IMR-90 (cell line): ENCODE measurements at regions not wholly inside any gene's neighbourhood (a gene's known extent, or its start where the extent isn't known, plus 50 kb on each side); places are given as distances from the start of the nearest gene placed in this dataset.

Experiments
- ATAC-seq: fragments of 200-7000 bp; cut with Tn5 transposase; 2 replicates; pipeline ENCODE4 v1.9.1; 2020; ENCODE audit warnings: low read depth, mild to moderate bottlenecking, moderate library complexity
- BruUV-seq: library from RNA; stranded (reverse); fragments of 400-500 nt; replicated peaks from 2 replicates; lab custom pipeline; 2021; lab: Mats Ljungman, UMichigan
- CTCF ChIA-PET: fragments of 300-600 bp; formaldehyde crosslinking; extraction: SDS; loops from one replicate; lab custom pipeline; 2021; ENCODE audit warnings: antibody characterized with exemption; lab: Yijun Ruan, JAX
- POLR2A ChIA-PET: fragments of 300-600 bp; sonication (Branson Sonifier 250); formaldehyde crosslinking; loops from one replicate; lab custom pipeline; 2022; ENCODE audit warnings: antibody characterized with exemption; ENCODE audit not compliant: unreplicated experiment; lab: Charles Lee
- DNase-seq: peaks from one replicate; pipeline ENCODE4 v3.0.0; 2013
- H2AFZ ChIP-seq: replicated peaks from 2 replicates; pipeline ENCODE3; 2013; ENCODE audit warnings: low read length, mild to moderate bottlenecking; ENCODE audit not compliant: poor library complexity
- H2AK5ac ChIP-seq: 2 replicates; pipeline ENCODE4 v1.6.1; 2013; ENCODE audit warnings: low read depth, low read length, inconsistent platforms
- H2AK9ac ChIP-seq: replicated peaks from 2 replicates; pipeline ENCODE3; 2013; ENCODE audit warnings: mild to moderate bottlenecking, low read depth, low read length, moderate library complexity; ENCODE audit not compliant: poor library complexity
- H2BK120ac ChIP-seq: 2 replicates; pipeline ENCODE4 v1.6.1; 2013; ENCODE audit warnings: low read depth, low read length, inconsistent platforms
- H2BK15ac ChIP-seq: 3 replicates; pipeline ENCODE4 v1.6.1; 2013; ENCODE audit warnings: low read depth, low read length, inconsistent platforms
- H2BK20ac ChIP-seq: 2 replicates; pipeline ENCODE4 v1.6.1; 2013; ENCODE audit warnings: low read depth, mild to moderate bottlenecking, inconsistent platforms, low read length, moderate library complexity
- H2BK5ac ChIP-seq: 2 replicates; pipeline ENCODE4 v1.6.1; 2013; ENCODE audit warnings: mild to moderate bottlenecking, low read depth, low read length, inconsistent platforms; ENCODE audit not compliant: poor library complexity, severe bottlenecking
- H3K14ac ChIP-seq: replicated peaks from 2 replicates; pipeline ENCODE4 v1.6.1; 2013; ENCODE audit warnings: low read depth, low read length, inconsistent platforms
- H3K18ac ChIP-seq: 2 replicates; pipeline ENCODE4 v1.6.1; 2013; ENCODE audit warnings: low read depth, low read length, control low read depth
- H3K23ac ChIP-seq: 2 replicates; pipeline ENCODE4 v1.6.1; 2013; ENCODE audit warnings: low read depth, low read length, inconsistent platforms
- H3K27ac ChIP-seq: 2 replicates; pipeline ENCODE4 v1.5.1; 2013; ENCODE audit warnings: mild to moderate bottlenecking, control low read depth, low read length; ENCODE audit not compliant: insufficient read depth
- H3K27me3 ChIP-seq: 2 replicates; pipeline ENCODE4 v1.6.1; 2013; ENCODE audit warnings: low read length; ENCODE audit not compliant: control insufficient read depth, insufficient read depth
- H3K36me3 ChIP-seq: 2 replicates; pipeline ENCODE4 v1.6.1; 2013; ENCODE audit warnings: low read length, mixed read lengths; ENCODE audit not compliant: control insufficient read depth, insufficient read depth
- H3K4ac ChIP-seq: 2 replicates; pipeline ENCODE4 v1.6.1; 2013; ENCODE audit warnings: low read depth, low read length, inconsistent platforms
- H3K4me1 ChIP-seq: 2 replicates; pipeline ENCODE4 v1.6.1; 2013; ENCODE audit warnings: low read length, mixed read lengths; ENCODE audit not compliant: control insufficient read depth, insufficient read depth
- H3K4me2 ChIP-seq: 2 replicates; pipeline ENCODE4 v1.6.1; 2013; ENCODE audit warnings: low read depth, mild to moderate bottlenecking, control low read depth, low read length, moderate library complexity
- H3K4me3 ChIP-seq: 2 replicates; pipeline ENCODE4 v1.5.1; 2013; ENCODE audit warnings: low read depth, mild to moderate bottlenecking, control low read depth, low read length, moderate library complexity; ENCODE audit not compliant: insufficient read depth
- H3K56ac ChIP-seq: 2 replicates; pipeline ENCODE4 v1.6.1; 2013; ENCODE audit warnings: low read length, inconsistent platforms; ENCODE audit not compliant: insufficient read depth; ENCODE audit errors: extremely low read depth
- H3K79me1 ChIP-seq, 2 experiments: 2 replicates each; pipeline ENCODE4 v1.6.1; 2013; ENCODE audit warnings: low read length in 2 of 2, inconsistent platforms in 1 of 2, low read depth in 1 of 2
- H3K9ac ChIP-seq: 2 replicates; pipeline ENCODE4 v1.6.1; 2013; ENCODE audit warnings: low read depth, low read length, control low read depth
- H3K9me1 ChIP-seq: 2 replicates; pipeline ENCODE4 v1.6.1; 2013; ENCODE audit warnings: low read length, inconsistent platforms; ENCODE audit not compliant: insufficient read depth
- H3K9me3 ChIP-seq: 2 replicates; pipeline ENCODE4 v1.6.1; 2013; ENCODE audit warnings: low read length; ENCODE audit not compliant: control insufficient read depth, insufficient read depth
- H4K20me1 ChIP-seq: 2 replicates; pipeline ENCODE4 v1.6.1; 2013; ENCODE audit warnings: low read length, inconsistent platforms; ENCODE audit not compliant: insufficient read depth
- H4K5ac ChIP-seq: 2 replicates; pipeline ENCODE4 v1.6.1; 2013; ENCODE audit warnings: mild to moderate bottlenecking, low read depth, low read length, control low read depth
- H4K8ac ChIP-seq, 2 experiments: 2 replicates each; pipeline ENCODE4 v1.6.1; 2013; ENCODE audit warnings: low read depth in 2 of 2, low read length in 2 of 2, control low read depth in 1 of 2, inconsistent platforms in 1 of 2
- H4K91ac ChIP-seq: 2 replicates; pipeline ENCODE4 v1.6.1; 2013; ENCODE audit warnings: low read depth, low read length, inconsistent platforms; ENCODE audit not compliant: insufficient read depth
- MXI1 ChIP-seq: IDR thresholded peaks from 2 replicates; pipeline ENCODE4 v1.6.1; 2012; ENCODE audit warnings: low read depth, mild to moderate bottlenecking, low read length, moderate library complexity, borderline replicate concordance
- RAD21 ChIP-seq: IDR thresholded peaks from 2 replicates; pipeline ENCODE4 v1.6.1; 2012; ENCODE audit warnings: low read length, improper control_type of control experiment
- SMC3 ChIP-seq: fragments of 150-350 bp; IDR thresholded peaks from 2 replicates; pipeline ENCODE4 v1.6.1; 2016; ENCODE audit warnings: low read depth, mild to moderate bottlenecking, antibody characterized with exemption, low read length, moderate library complexity
- WGBS, 2 experiments: methylation state at CpG; one replicate each; pipeline versions ENCODE4 v1.1.5 to v1.1.7; 2013; ENCODE audit warnings: missing lambda C conversion rate in 2 of 2; ENCODE audit not compliant: insufficient read length in 1 of 2; ENCODE audit errors: extremely low coverage in 2 of 2; 5-methylcytosine and 5-hydroxymethylcytosine counted together
- dilution Hi-C: fragments of 300-500 bp; cut with HindIII; formaldehyde crosslinking; loops from one replicate; pipeline ENCODE4 v1.14.3; 2018; ENCODE audit warnings: low sequenced_read_pairs; ENCODE audit not compliant: unreplicated experiment
- in situ Hi-C: fragments of 300-500 bp; cut with MboI; formaldehyde crosslinking; loops from 3 replicates; pipeline ENCODE4 v1.14.3; 2019; ENCODE audit warnings: low sequenced_read_pairs, inconsistent platforms, mixed read lengths
- intact Hi-C: fragments of 100-400 bp; cut with micrococcal nuclease; formaldehyde crosslinking; loops from 2 replicates; pipeline ENCODE4 v1.10.0; 2022
- TF ChIP-seq, protein P1 (sequence below): fragments of 150-350 bp; IDR thresholded peaks from 2 replicates; pipeline ENCODE4 v1.6.1; 2016; ENCODE audit warnings: low read depth, mild to moderate bottlenecking, low read length, moderate library complexity, borderline replicate concordance

DNA sequence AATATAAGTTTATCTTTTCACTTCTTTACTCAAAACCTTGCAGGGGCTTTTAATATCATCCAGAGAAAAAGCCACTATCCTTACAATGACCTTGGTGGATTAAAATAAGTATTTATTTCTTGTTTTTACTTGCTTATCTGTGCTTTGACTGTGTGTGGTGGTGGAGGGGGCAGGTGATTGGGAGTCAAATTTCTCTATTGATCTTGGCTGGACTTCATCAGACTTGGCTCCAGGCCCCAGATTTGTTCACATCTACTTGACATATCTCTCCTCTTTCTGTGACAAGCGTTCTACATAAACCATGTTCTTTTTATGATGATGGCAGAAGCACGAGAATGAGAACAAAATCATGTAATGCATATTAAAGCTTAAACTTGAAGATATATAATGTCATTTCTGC, 670.8 kb downstream of the PCDH17 start:
- Histone ChIP-seq H3K79me1 (no peaks in the 10 kb centered on the region), H2BK120ac (no peak overlapping the region), H3K4me1 (no peaks in the 10 kb centered on the region), H3K56ac (no peak overlapping the region), H3K36me3 (no peaks in the 10 kb centered on the region), H4K5ac (no peak overlapping the region), H3K4ac (no peak overlapping the region), H4K8ac (no peak overlapping the region), H4K91ac (no peak overlapping the region), H2BK5ac (no peak overlapping the region), H3K27me3 (no peaks in the 10 kb centered on the region), H3K9me3 (no peaks in the 10 kb centered on the region; the same call in 1 of the 2 replicates), H2AK5ac (no peak overlapping the region), H3K9me1 (no peaks in the 10 kb centered on the region), H2AK9ac (no peak overlapping the region), H4K20me1 (no peaks in the 10 kb centered on the region), H3K27ac (no peak overlapping the region), H3K9ac (no peak overlapping the region), H3K14ac (no peak overlapping the region), H3K4me3 (no peak overlapping the region), H3K18ac (no peak overlapping the region), H3K23ac (no peak overlapping the region), H3K4me2 (no peak overlapping the region), H2AFZ (no peak overlapping the region), H2BK15ac (no peak overlapping the region), H2BK20ac (no peak overlapping the region)
- dilution Hi-C loops: no loop called here
- no CpG with 5 or more reads among the region's 2 CpGs for WGBS, 2 experiments
- ChIA-PET POLR2A (no interaction called here), CTCF (no interaction called here)
- ATAC-seq: no peak
- DNase-seq: no peak
- intact Hi-C loops: no loop called here
- in situ Hi-C loops: no loop called here
- no TSS peak for BruUV-seq
- TF ChIP-seq RAD21 (no peak), SMC3 (no peak), MXI1 (no peak)
- TF ChIP-seq, protein P1, sequence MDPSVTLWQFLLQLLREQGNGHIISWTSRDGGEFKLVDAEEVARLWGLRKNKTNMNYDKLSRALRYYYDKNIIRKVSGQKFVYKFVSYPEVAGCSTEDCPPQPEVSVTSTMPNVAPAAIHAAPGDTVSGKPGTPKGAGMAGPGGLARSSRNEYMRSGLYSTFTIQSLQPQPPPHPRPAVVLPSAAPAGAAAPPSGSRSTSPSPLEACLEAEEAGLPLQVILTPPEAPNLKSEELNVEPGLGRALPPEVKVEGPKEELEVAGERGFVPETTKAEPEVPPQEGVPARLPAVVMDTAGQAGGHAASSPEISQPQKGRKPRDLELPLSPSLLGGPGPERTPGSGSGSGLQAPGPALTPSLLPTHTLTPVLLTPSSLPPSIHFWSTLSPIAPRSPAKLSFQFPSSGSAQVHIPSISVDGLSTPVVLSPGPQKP: no peak
